ENCODE measurements at regions not wholly inside any gene's neighbourhood (a gene's known extent, or its start where the extent isn't known, plus 50 kb on each side); places are given as distances from the start of the nearest gene placed in this dataset.

DNA sequence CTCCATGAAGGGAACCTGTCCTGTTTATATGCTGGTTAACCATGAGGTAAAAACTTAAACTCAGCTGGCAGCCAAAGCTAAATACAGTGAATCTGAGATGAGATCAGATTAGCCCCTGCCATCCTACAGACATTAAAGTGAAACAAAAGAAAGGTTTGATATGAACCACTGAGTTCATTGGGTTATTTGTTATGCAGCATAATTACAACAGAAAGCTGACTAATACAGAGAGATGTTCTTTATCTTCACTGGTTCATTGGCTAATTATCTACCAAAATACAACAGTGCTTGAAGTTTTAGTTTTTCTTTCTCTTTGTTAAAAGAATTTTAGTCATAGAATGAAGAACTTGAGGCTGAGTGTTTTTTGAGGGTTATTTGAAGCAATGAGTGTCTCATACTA, 307.6 kb upstream of the FERMT1 start:
- TF ChIP-seq, protein P1, sequence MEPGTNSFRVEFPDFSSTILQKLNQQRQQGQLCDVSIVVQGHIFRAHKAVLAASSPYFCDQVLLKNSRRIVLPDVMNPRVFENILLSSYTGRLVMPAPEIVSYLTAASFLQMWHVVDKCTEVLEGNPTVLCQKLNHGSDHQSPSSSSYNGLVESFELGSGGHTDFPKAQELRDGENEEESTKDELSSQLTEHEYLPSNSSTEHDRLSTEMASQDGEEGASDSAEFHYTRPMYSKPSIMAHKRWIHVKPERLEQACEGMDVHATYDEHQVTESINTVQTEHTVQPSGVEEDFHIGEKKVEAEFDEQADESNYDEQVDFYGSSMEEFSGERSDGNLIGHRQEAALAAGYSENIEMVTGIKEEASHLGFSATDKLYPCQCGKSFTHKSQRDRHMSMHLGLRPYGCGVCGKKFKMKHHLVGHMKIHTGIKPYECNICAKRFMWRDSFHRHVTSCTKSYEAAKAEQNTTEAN (CRISPR knock-in tag; IDR thresholded peaks at IDR 0.05): no peak
- TF ChIP-seq, protein P2, sequence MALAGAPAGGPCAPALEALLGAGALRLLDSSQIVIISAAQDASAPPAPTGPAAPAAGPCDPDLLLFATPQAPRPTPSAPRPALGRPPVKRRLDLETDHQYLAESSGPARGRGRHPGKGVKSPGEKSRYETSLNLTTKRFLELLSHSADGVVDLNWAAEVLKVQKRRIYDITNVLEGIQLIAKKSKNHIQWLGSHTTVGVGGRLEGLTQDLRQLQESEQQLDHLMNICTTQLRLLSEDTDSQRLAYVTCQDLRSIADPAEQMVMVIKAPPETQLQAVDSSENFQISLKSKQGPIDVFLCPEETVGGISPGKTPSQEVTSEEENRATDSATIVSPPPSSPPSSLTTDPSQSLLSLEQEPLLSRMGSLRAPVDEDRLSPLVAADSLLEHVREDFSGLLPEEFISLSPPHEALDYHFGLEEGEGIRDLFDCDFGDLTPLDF (CRISPR knock-in tag; IDR thresholded peaks at IDR 0.05): no peak
- TF ChIP-seq CREB1 (CRISPR knock-in tag; IDR thresholded peaks at IDR 0.05): no peak
- TF ChIP-seq, protein P3, sequence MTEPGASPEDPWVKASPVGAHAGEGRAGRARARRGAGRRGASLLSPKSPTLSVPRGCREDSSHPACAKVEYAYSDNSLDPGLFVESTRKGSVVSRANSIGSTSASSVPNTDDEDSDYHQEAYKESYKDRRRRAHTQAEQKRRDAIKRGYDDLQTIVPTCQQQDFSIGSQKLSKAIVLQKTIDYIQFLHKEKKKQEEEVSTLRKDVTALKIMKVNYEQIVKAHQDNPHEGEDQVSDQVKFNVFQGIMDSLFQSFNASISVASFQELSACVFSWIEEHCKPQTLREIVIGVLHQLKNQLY (CRISPR knock-in tag; IDR thresholded peaks at IDR 0.05): no peak
- TF ChIP-seq, protein P4, sequence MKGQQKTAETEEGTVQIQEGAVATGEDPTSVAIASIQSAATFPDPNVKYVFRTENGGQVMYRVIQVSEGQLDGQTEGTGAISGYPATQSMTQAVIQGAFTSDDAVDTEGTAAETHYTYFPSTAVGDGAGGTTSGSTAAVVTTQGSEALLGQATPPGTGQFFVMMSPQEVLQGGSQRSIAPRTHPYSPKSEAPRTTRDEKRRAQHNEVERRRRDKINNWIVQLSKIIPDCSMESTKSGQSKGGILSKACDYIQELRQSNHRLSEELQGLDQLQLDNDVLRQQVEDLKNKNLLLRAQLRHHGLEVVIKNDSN (CRISPR knock-in tag; IDR thresholded peaks at IDR 0.05): no peak
- TF ChIP-seq, protein P5, sequence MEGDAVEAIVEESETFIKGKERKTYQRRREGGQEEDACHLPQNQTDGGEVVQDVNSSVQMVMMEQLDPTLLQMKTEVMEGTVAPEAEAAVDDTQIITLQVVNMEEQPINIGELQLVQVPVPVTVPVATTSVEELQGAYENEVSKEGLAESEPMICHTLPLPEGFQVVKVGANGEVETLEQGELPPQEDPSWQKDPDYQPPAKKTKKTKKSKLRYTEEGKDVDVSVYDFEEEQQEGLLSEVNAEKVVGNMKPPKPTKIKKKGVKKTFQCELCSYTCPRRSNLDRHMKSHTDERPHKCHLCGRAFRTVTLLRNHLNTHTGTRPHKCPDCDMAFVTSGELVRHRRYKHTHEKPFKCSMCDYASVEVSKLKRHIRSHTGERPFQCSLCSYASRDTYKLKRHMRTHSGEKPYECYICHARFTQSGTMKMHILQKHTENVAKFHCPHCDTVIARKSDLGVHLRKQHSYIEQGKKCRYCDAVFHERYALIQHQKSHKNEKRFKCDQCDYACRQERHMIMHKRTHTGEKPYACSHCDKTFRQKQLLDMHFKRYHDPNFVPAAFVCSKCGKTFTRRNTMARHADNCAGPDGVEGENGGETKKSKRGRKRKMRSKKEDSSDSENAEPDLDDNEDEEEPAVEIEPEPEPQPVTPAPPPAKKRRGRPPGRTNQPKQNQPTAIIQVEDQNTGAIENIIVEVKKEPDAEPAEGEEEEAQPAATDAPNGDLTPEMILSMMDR (IDR thresholded peaks at IDR 0.05): no peak
- no peak for TF ChIP-seq CBFB (CRISPR knock-in tag; IDR thresholded peaks at IDR 0.05; ENCODE audit: low read depth)
- TF ChIP-seq NR3C1 (CRISPR knock-in tag; conservative IDR thresholded peaks at IDR 0.05; ENCODE audit: low read depth): no peak
- TF ChIP-seq JUN (CRISPR knock-in tag; IDR thresholded peaks at IDR 0.05): no peak
- TF ChIP-seq, protein P6, sequence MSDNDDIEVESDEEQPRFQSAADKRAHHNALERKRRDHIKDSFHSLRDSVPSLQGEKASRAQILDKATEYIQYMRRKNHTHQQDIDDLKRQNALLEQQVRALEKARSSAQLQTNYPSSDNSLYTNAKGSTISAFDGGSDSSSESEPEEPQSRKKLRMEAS (CRISPR knock-in tag; IDR thresholded peaks at IDR 0.05): no peak
- no peak for TF ChIP-seq ESRRA (CRISPR knock-in tag; IDR thresholded peaks at IDR 0.05; ENCODE audit: borderline replicate concordance)
